HCT116 (cell line): ENCODE measurements at regions not wholly inside any gene's neighbourhood (a gene's known extent, or its start where the extent isn't known, plus 50 kb on each side); places are given as distances from the start of the nearest gene placed in this dataset.

Source experiments
- ATAC-seq: fragments of 200-7000 bp; cut with Tn5 transposase; 2 replicates; pipeline ENCODE4 v1.9.1; 2020; ENCODE audit warnings: mild to moderate bottlenecking, moderate library complexity
- BruUV-seq: library from RNA; stranded (reverse); fragments of 400-500 nt; replicated peaks from 2 replicates; lab custom pipeline; 2021; lab: Mats Ljungman, UMichigan
- CTCF ChIA-PET: fragments of 300-600 bp; sonication (Branson Sonifier 250); formaldehyde crosslinking; loops from one replicate; lab custom pipeline; 2021; ENCODE audit warnings: antibody characterized with exemption; lab: Charles Lee
- POLR2A ChIA-PET: fragments of 300-600, 350-600 bp; sonication (Branson Sonifier 250); formaldehyde crosslinking; loops from one replicate; lab custom pipeline; 2021; ENCODE audit warnings: antibody characterized with exemption; lab: Charles Lee
- RAD21 ChIA-PET, 2 experiments: fragments of 300-600 bp; sonication (Branson Sonifier 250); formaldehyde crosslinking; loops; one replicate each; lab custom pipeline; 2023; ENCODE audit warnings: low total read pairs in 2 of 2; ENCODE audit not compliant: uncharacterized antibody in 2 of 2, unreplicated experiment in 2 of 2, low non-redundant PET in 1 of 2; lab: Charles Lee
- DNase-seq: peaks from one replicate; pipeline ENCODE4 v3.0.0-alpha.2; 2010; ENCODE audit warnings: low read depth, low spot score
- H2AFZ ChIP-seq: fragments of 200-600 bp; shearing (Covaris generic), sonication (generic); 2 replicates; pipeline ENCODE4 v1.6.1; 2017; ENCODE audit warnings: low read depth, mixed run types, mixed read lengths, antibody characterized with exemption, low read length; ENCODE audit not compliant: poor library complexity, severe bottlenecking
- H3K27ac ChIP-seq: 2 replicates; pipeline ENCODE4 v1.5.1; 2012; ENCODE audit warnings: low read depth, low read length
- H3K27me3 ChIP-seq: fragments of 200-600 bp; sonication (generic); 2 replicates; pipeline ENCODE4 v1.6.1; 2016; ENCODE audit warnings: mixed run types, low read length, mixed read lengths; ENCODE audit not compliant: insufficient read depth
- H3K36me3 ChIP-seq, 2 experiments: fragments of 200-500 bp in 1 of 2; fragments of 200-600 bp in 1 of 2; sonication (Bioruptor generic) in 1 of 2; sonication (generic) in 1 of 2; 2 replicates each; pipeline versions ENCODE4 v1.5.1 to v1.6.1; 2014 to 2016; ENCODE audit warnings: low read length in 2 of 2, inconsistent platforms in 1 of 2, mixed read lengths in 1 of 2, mixed run types in 1 of 2; ENCODE audit not compliant: insufficient read depth in 2 of 2, control insufficient read depth in 1 of 2
- H3K4me1 ChIP-seq, 2 experiments: fragments of 200-600 bp in 1 of 2; sonication (generic) in 1 of 2; 2 replicates each; pipeline versions ENCODE4 v1.5.1 to v1.6.1; 2012 to 2017; ENCODE audit warnings: low read length in 2 of 2, inconsistent platforms in 1 of 2, mild to moderate bottlenecking in 1 of 2, mixed read lengths in 1 of 2, mixed run types in 1 of 2, moderate library complexity in 1 of 2; ENCODE audit not compliant: insufficient read depth in 2 of 2, control insufficient read depth in 1 of 2
- H3K4me2 ChIP-seq: fragments of 200-600 bp; sonication (generic); 2 replicates; pipeline ENCODE4 v1.6.1; 2017; ENCODE audit warnings: mixed run types, low read length, mixed read lengths
- H3K4me3 ChIP-seq, 2 experiments: fragments of 200-600 bp in 1 of 2; sonication (generic) in 1 of 2; replicated peaks in 1 of 2; 2 replicates each; pipeline ENCODE4 v1.5.1; 2011 to 2016; ENCODE audit warnings: low read length in 2 of 2, control low read depth in 1 of 2, low read depth in 1 of 2, mild to moderate bottlenecking in 1 of 2, mixed read lengths in 1 of 2, mixed run types in 1 of 2
- H3K79me2 ChIP-seq: fragments of 200-600 bp; sonication (generic); 2 replicates; pipeline ENCODE4 v1.6.1; 2017; ENCODE audit warnings: mild to moderate bottlenecking, mixed run types, low read length, moderate library complexity, mixed read lengths; ENCODE audit not compliant: insufficient read depth
- H3K9ac ChIP-seq: fragments of 200-600 bp; sonication (generic); 2 replicates; pipeline ENCODE4 v1.6.1; 2016; ENCODE audit warnings: low read length, mixed read lengths
- H3K9me2 ChIP-seq: fragments of 200-600 bp; sonication (generic), shearing (Covaris generic); 2 replicates; pipeline ENCODE4 v1.6.1; 2017; ENCODE audit warnings: mixed run types, mild to moderate bottlenecking, moderate library complexity; ENCODE audit not compliant: insufficient read depth
- H3K9me3 ChIP-seq, 2 experiments: fragments of 200-500 bp in 1 of 2; fragments of 200-600 bp in 1 of 2; sonication (Bioruptor generic) in 1 of 2; sonication (generic) in 1 of 2; 2 replicates each; pipeline ENCODE4 v1.6.1; 2014 to 2017; ENCODE audit warnings: low read length in 2 of 2, mixed read lengths in 2 of 2, inconsistent platforms in 1 of 2, low read depth in 1 of 2, mild to moderate bottlenecking in 1 of 2, mixed run types in 1 of 2, moderate library complexity in 1 of 2; ENCODE audit not compliant: control insufficient read depth in 1 of 2, insufficient read depth in 1 of 2
- H4K20me1 ChIP-seq: fragments of 200-600 bp; sonication (generic), shearing (Covaris generic); 2 replicates; pipeline ENCODE4 v1.6.1; 2017; ENCODE audit warnings: mixed run types, mild to moderate bottlenecking, moderate library complexity; ENCODE audit not compliant: insufficient read depth
- CBX3 ChIP-seq: IDR thresholded peaks from 2 replicates; pipeline ENCODE4 v1.6.1; 2012; ENCODE audit warnings: low read depth
- CEBPB ChIP-seq: IDR thresholded peaks from 2 replicates; pipeline ENCODE4 v1.6.1; 2012; ENCODE audit warnings: low read depth
- ELF1 ChIP-seq: IDR thresholded peaks from 2 replicates; pipeline ENCODE4 v1.6.1; 2012; ENCODE audit warnings: low read depth, borderline replicate concordance
- EZH2 ChIP-seq: fragments of 200-600 bp; sonication (generic); IDR thresholded peaks from 2 replicates; pipeline ENCODE4 v1.6.1; 2017; ENCODE audit warnings: antibody characterized with exemption, mixed run types
- EZH2phosphoT487 ChIP-seq: fragments of 200-600 bp; IDR thresholded peaks from 2 replicates; pipeline ENCODE4 v1.6.1; 2018; ENCODE audit warnings: antibody characterized with exemption, borderline replicate concordance
- FOSL1 ChIP-seq: IDR thresholded peaks from 2 replicates; pipeline ENCODE4 v1.6.1; 2012; ENCODE audit warnings: low read depth
- JUND ChIP-seq: IDR thresholded peaks from 2 replicates; pipeline ENCODE4 v1.6.1; 2012
- POLR2A ChIP-seq: IDR thresholded peaks from 2 replicates; pipeline ENCODE4 v1.7.0; 2011; ENCODE audit warnings: borderline replicate concordance; ENCODE audit not compliant: insufficient read depth, insufficient read length; ENCODE audit errors: extremely low read depth
- POLR2AphosphoS5 ChIP-seq: IDR thresholded peaks from 2 replicates; pipeline ENCODE4 v1.6.1; 2011; ENCODE audit warnings: mild to moderate bottlenecking, low read depth, low read length, moderate library complexity
- RAD21 ChIP-seq: IDR thresholded peaks from 2 replicates; pipeline ENCODE4 v1.6.1; 2012; ENCODE audit warnings: low read depth, mild to moderate bottlenecking
- SRF ChIP-seq: IDR thresholded peaks from 2 replicates; pipeline ENCODE4 v1.6.1; 2012; ENCODE audit warnings: low read depth
- TCF7L2 ChIP-seq: IDR thresholded peaks from 2 replicates; pipeline ENCODE4 v1.7.0; 2011; ENCODE audit warnings: borderline replicate concordance, inconsistent platforms; ENCODE audit not compliant: insufficient read depth, insufficient read length; ENCODE audit errors: extremely low read depth
- ZFX ChIP-seq: fragments of 450-650 bp; IDR thresholded peaks from 2 replicates; pipeline ENCODE4 v1.6.1; 2017
- ZNF274 ChIP-seq: fragments of 200-500 bp; sonication (Bioruptor generic); IDR thresholded peaks from 2 replicates; pipeline ENCODE4 v1.6.1; 2014; ENCODE audit warnings: mild to moderate bottlenecking, low read depth, low read length, inconsistent platforms
- intact Hi-C: fragments of 100-400 bp; cut with micrococcal nuclease; formaldehyde crosslinking; loops from 2 replicates; pipeline ENCODE4 v1.10.0; 2022
- TF ChIP-seq, protein P1 (sequence below): IDR thresholded peaks from 2 replicates; pipeline ENCODE4 v1.6.1; 2012
- TF ChIP-seq, protein P2 (sequence below), 3 experiments: fragments of 200-600 bp in 1 of 3; sonication (generic) in 1 of 3; IDR thresholded peaks in 2 of 3; conservative IDR thresholded peaks in 1 of 3; 2 replicates each; pipeline ENCODE4 v1.5.1; 2012 to 2017; ENCODE audit warnings: low read depth in 2 of 3, low read length in 2 of 3, antibody characterized with exemption in 1 of 3, borderline replicate concordance in 1 of 3, control low read depth in 1 of 3, mild to moderate bottlenecking in 1 of 3, mixed read lengths in 1 of 3, mixed run types in 1 of 3, moderate library complexity in 1 of 3; ENCODE audit not compliant: insufficient read depth in 1 of 3
- TF ChIP-seq, protein P3 (sequence below): IDR thresholded peaks from 2 replicates; pipeline ENCODE4 v1.6.1; 2012; ENCODE audit warnings: low read depth
- TF ChIP-seq, protein P4 (sequence below): IDR thresholded peaks from 2 replicates; pipeline ENCODE4 v1.6.1; 2012
- TF ChIP-seq, protein P5 (sequence below): IDR thresholded peaks from 2 replicates; pipeline ENCODE4 v1.6.1; 2011; ENCODE audit warnings: mild to moderate bottlenecking, low read length, moderate library complexity; ENCODE audit not compliant: insufficient replicate concordance; ENCODE audit errors: extremely low read depth

DNA sequence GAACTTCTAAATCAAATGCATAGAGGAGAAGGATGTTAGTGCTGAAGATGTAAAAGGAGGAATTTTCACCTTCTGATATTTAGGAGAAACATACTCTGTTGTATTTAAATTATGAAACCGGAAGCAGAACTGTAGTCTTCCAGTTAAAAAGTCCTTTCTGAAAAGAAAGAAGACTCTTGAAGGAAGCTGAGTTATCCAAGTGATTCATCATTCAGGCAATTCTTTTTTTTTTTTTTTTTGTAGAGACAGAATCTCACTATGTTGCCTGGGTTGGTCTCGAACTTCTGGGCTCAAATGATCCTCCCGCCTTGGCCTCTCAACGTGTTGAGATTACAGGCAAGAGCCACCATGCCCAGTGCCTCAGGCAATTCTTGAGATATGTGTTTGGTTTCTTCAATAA, 424.8 kb upstream of the TPM1 start:
- Histone ChIP-seq H3K9ac (no peak overlapping the region), H3K4me2 (no peak overlapping the region), H2AFZ (no peak overlapping the region), H3K4me3 (no peak overlapping the region), H3K9me2 (no peaks in the 10 kb centered on the region), H3K27ac (no peak overlapping the region), H3K27me3 (no peaks in the 10 kb centered on the region), H3K9me3 (no peaks in the 10 kb centered on the region), H3K4me1 (no peaks in the 10 kb centered on the region), H4K20me1 (no peaks in the 10 kb centered on the region), H3K36me3 (no peaks in the 10 kb centered on the region), H3K79me2 (no peaks in the 10 kb centered on the region)
- ATAC-seq = no peak
- intact Hi-C loops = no loop called here
- TF ChIP-seq, protein P1, sequence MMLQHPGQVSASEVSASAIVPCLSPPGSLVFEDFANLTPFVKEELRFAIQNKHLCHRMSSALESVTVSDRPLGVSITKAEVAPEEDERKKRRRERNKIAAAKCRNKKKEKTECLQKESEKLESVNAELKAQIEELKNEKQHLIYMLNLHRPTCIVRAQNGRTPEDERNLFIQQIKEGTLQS = no peak
- TF ChIP-seq POLR2A (no peak), TCF7L2 (no peak), ZNF274 (no peak), CEBPB (no peak), RAD21 (no peak), EZH2 (no peak), ELF1 (no peak), POLR2AphosphoS5 (no peak), JUND (no peak), FOSL1 (no peak), CBX3 (no peak), SRF (no peak), EZH2phosphoT487 (no peak), ZFX (no peak)
- TF ChIP-seq, protein P2, sequence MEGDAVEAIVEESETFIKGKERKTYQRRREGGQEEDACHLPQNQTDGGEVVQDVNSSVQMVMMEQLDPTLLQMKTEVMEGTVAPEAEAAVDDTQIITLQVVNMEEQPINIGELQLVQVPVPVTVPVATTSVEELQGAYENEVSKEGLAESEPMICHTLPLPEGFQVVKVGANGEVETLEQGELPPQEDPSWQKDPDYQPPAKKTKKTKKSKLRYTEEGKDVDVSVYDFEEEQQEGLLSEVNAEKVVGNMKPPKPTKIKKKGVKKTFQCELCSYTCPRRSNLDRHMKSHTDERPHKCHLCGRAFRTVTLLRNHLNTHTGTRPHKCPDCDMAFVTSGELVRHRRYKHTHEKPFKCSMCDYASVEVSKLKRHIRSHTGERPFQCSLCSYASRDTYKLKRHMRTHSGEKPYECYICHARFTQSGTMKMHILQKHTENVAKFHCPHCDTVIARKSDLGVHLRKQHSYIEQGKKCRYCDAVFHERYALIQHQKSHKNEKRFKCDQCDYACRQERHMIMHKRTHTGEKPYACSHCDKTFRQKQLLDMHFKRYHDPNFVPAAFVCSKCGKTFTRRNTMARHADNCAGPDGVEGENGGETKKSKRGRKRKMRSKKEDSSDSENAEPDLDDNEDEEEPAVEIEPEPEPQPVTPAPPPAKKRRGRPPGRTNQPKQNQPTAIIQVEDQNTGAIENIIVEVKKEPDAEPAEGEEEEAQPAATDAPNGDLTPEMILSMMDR (IDR thresholded peaks at IDR 0.05 in 2 of 3, conservative IDR thresholded peaks at IDR 0.05 in 1 of 3; ENCODE audit: borderline replicate concordance in 1 of 3, insufficient read depth in 1 of 3, low read depth in 2 of 3, low read length in 2 of 3) = no peak
- TF ChIP-seq, protein P3, sequence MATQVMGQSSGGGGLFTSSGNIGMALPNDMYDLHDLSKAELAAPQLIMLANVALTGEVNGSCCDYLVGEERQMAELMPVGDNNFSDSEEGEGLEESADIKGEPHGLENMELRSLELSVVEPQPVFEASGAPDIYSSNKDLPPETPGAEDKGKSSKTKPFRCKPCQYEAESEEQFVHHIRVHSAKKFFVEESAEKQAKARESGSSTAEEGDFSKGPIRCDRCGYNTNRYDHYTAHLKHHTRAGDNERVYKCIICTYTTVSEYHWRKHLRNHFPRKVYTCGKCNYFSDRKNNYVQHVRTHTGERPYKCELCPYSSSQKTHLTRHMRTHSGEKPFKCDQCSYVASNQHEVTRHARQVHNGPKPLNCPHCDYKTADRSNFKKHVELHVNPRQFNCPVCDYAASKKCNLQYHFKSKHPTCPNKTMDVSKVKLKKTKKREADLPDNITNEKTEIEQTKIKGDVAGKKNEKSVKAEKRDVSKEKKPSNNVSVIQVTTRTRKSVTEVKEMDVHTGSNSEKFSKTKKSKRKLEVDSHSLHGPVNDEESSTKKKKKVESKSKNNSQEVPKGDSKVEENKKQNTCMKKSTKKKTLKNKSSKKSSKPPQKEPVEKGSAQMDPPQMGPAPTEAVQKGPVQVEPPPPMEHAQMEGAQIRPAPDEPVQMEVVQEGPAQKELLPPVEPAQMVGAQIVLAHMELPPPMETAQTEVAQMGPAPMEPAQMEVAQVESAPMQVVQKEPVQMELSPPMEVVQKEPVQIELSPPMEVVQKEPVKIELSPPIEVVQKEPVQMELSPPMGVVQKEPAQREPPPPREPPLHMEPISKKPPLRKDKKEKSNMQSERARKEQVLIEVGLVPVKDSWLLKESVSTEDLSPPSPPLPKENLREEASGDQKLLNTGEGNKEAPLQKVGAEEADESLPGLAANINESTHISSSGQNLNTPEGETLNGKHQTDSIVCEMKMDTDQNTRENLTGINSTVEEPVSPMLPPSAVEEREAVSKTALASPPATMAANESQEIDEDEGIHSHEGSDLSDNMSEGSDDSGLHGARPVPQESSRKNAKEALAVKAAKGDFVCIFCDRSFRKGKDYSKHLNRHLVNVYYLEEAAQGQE = no peak
- TF ChIP-seq, protein P4, sequence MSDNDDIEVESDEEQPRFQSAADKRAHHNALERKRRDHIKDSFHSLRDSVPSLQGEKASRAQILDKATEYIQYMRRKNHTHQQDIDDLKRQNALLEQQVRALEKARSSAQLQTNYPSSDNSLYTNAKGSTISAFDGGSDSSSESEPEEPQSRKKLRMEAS = no peak
- TF ChIP-seq, protein P5, sequence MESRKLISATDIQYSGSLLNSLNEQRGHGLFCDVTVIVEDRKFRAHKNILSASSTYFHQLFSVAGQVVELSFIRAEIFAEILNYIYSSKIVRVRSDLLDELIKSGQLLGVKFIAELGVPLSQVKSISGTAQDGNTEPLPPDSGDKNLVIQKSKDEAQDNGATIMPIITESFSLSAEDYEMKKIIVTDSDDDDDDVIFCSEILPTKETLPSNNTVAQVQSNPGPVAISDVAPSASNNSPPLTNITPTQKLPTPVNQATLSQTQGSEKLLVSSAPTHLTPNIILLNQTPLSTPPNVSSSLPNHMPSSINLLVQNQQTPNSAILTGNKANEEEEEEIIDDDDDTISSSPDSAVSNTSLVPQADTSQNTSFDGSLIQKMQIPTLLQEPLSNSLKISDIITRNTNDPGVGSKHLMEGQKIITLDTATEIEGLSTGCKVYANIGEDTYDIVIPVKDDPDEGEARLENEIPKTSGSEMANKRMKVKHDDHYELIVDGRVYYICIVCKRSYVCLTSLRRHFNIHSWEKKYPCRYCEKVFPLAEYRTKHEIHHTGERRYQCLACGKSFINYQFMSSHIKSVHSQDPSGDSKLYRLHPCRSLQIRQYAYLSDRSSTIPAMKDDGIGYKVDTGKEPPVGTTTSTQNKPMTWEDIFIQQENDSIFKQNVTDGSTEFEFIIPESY = no peak
- RAD21 ChIA-PET = no interaction called here
- POLR2A ChIA-PET = no interaction called here
- CTCF ChIA-PET = no interaction called here
- DNase-seq = no peak
- BruUV-seq = no TSS peak
